Loucy (cell line): ENCODE measurements at regions not wholly inside any gene's neighbourhood (a gene's known extent, or its start where the extent isn't known, plus 50 kb on each side); places are given as distances from the start of the nearest gene placed in this dataset.

Source experiments
- H2AFZ ChIP-seq: fragments of 200-600 bp; sonication (generic); 2 replicates; pipeline ENCODE4 v1.6.0; 2016; ENCODE audit warnings: antibody characterized with exemption, mild to moderate bottlenecking, low read length, moderate library complexity
- H3F3A ChIP-seq: fragments of 200-600 bp; 2 replicates; pipeline ENCODE4 v1.6.0; 2016; ENCODE audit warnings: antibody characterized with exemption, low read depth, mild to moderate bottlenecking
- H3K27me3 ChIP-seq: fragments of 200-600 bp; sonication (generic); 2 replicates; pipeline ENCODE4 v1.6.1; 2014; ENCODE audit warnings: low read length, mild to moderate bottlenecking; ENCODE audit not compliant: insufficient read depth, poor library complexity, severe bottlenecking
- H3K36me3 ChIP-seq: fragments of 200-600 bp; sonication (generic); 2 replicates; pipeline ENCODE4 v1.6.1; 2016; ENCODE audit warnings: low read length; ENCODE audit not compliant: insufficient read depth
- H3K4me1 ChIP-seq: fragments of 200-600 bp; sonication (generic); 2 replicates; pipeline ENCODE4 v1.5.1; 2014; ENCODE audit warnings: low read length, mild to moderate bottlenecking; ENCODE audit not compliant: insufficient read depth, poor library complexity, severe bottlenecking
- H3K4me2 ChIP-seq: fragments of 200-600 bp; sonication (generic); 2 replicates; pipeline ENCODE4 v1.6.0; 2014; ENCODE audit warnings: antibody characterized with exemption, low read length, low read depth, mild to moderate bottlenecking; ENCODE audit not compliant: poor library complexity, severe bottlenecking
- H3K4me3 ChIP-seq: fragments of 200-600 bp; sonication (generic); 2 replicates; pipeline ENCODE4 v1.5.1; 2014; ENCODE audit warnings: low read length, mild to moderate bottlenecking, mixed read lengths; ENCODE audit not compliant: poor library complexity, severe bottlenecking
- H3K79me2 ChIP-seq: fragments of 200-600 bp; sonication (generic); 2 replicates; pipeline ENCODE4 v1.6.1; 2014; ENCODE audit warnings: low read length; ENCODE audit not compliant: insufficient read depth
- H3K9ac ChIP-seq: fragments of 200-600 bp; sonication (generic); 2 replicates; pipeline ENCODE4 v1.6.0; 2014; ENCODE audit warnings: mild to moderate bottlenecking, low read depth, low read length, moderate library complexity; ENCODE audit not compliant: poor library complexity, severe bottlenecking
- H3K9me2 ChIP-seq: fragments of 200-600 bp; sonication (generic); replicated peaks from 2 replicates; pipeline ENCODE4 v1.6.1; 2016; ENCODE audit warnings: low read depth, low read length, mixed read lengths
- H3K9me3 ChIP-seq: fragments of 200-600 bp; sonication (generic); 2 replicates; pipeline ENCODE4 v1.6.1; 2014; ENCODE audit warnings: mild to moderate bottlenecking, antibody characterized with exemption, low read length, low read depth; ENCODE audit not compliant: insufficient read depth
- H4K20me1 ChIP-seq: fragments of 200-600 bp; sonication (generic); 2 replicates; pipeline ENCODE4 v1.6.0; 2014; ENCODE audit warnings: antibody characterized with exemption, low read length, mild to moderate bottlenecking; ENCODE audit not compliant: insufficient read depth, poor library complexity, severe bottlenecking
- EZH2phosphoT487 ChIP-seq: fragments of 200-600 bp; IDR thresholded peaks from 2 replicates; pipeline ENCODE4 v1.6.1; 2018; ENCODE audit warnings: antibody characterized with exemption, mild to moderate bottlenecking, moderate library complexity, borderline replicate concordance
- TF ChIP-seq, protein P1 (sequence below): fragments of 200-600 bp; sonication (generic); conservative IDR thresholded peaks from 2 replicates; pipeline ENCODE4 v1.5.1; 2014; ENCODE audit warnings: mild to moderate bottlenecking, antibody characterized with exemption, low read length

DNA sequence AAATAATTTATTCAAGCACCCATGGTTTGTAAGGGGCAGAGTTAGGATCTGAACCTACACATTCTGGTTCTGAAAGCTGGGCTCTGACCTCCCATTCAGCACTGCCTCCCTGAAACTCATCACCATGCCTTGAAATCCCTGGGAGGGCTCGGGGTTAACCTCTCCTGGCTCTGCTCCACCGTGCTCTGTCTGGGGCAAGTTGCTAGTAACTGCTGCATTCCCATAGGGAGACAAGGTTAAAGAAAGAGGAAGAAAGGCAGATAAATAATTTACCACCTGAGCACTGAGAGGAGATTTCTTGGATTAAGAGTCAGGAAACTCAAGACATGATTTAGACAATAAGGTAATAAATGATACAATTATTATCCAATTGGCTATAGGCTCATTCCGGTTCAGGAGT lies 199.3 kb downstream of the KIF18A start:
- no peak for TF ChIP-seq EZH2phosphoT487
- TF ChIP-seq, protein P1, sequence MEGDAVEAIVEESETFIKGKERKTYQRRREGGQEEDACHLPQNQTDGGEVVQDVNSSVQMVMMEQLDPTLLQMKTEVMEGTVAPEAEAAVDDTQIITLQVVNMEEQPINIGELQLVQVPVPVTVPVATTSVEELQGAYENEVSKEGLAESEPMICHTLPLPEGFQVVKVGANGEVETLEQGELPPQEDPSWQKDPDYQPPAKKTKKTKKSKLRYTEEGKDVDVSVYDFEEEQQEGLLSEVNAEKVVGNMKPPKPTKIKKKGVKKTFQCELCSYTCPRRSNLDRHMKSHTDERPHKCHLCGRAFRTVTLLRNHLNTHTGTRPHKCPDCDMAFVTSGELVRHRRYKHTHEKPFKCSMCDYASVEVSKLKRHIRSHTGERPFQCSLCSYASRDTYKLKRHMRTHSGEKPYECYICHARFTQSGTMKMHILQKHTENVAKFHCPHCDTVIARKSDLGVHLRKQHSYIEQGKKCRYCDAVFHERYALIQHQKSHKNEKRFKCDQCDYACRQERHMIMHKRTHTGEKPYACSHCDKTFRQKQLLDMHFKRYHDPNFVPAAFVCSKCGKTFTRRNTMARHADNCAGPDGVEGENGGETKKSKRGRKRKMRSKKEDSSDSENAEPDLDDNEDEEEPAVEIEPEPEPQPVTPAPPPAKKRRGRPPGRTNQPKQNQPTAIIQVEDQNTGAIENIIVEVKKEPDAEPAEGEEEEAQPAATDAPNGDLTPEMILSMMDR = no peak
- no peaks in the 10 kb centered on the region for H3K79me2 ChIP-seq
- no peaks in the 10 kb centered on the region for H3K9me2 ChIP-seq
- H3K36me3 ChIP-seq = no peaks in the 10 kb centered on the region
- no peak overlapping the region for H3K4me2 ChIP-seq
- H3K27me3 ChIP-seq = no peaks in the 10 kb centered on the region
- H3K9me3 ChIP-seq = no peaks in the 10 kb centered on the region
- H2AFZ ChIP-seq = no peak overlapping the region
- H3K4me3 ChIP-seq = no peak overlapping the region
- H3F3A ChIP-seq = no peaks in the 10 kb centered on the region
- H3K9ac ChIP-seq = no peak overlapping the region
- H4K20me1 ChIP-seq = no peaks in the 10 kb centered on the region
- H3K4me1 ChIP-seq = peaks cover 8% of the 10 kb centered on the region

DNA sequence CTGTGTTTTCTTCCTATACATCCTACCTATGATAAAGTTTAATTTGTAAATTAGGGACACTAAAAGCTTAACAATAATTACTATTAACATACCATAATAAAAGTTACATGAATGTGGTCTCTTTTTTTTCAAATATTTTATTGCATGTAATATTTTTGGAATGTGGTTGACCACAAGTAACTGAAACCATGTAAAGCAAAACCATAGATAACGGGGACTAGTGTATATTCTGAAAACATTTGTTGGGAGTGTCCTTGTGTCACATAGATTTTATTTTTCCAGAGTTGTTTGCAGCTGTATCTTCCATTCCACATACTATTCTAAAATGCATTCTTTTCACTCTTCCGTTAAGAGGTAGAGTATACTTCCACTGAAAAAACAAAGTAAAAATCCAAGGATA lies 200.4 kb downstream of the KIF18A start:
- Histone ChIP-seq H3K79me2 (no peaks in the 10 kb centered on the region), H3K4me1 (peaks cover 8% of the 10 kb centered on the region), H2AFZ (no peak overlapping the region), H3K9me2 (no peaks in the 10 kb centered on the region), H3K9ac (no peak overlapping the region), H3F3A (no peaks in the 10 kb centered on the region), H4K20me1 (no peaks in the 10 kb centered on the region), H3K36me3 (no peaks in the 10 kb centered on the region), H3K4me3 (no peak overlapping the region), H3K27me3 (no peaks in the 10 kb centered on the region), H3K4me2 (peak overlapping the region; percentile 6), H3K9me3 (no peaks in the 10 kb centered on the region)
- TF ChIP-seq, protein P1 = no peak
- TF ChIP-seq EZH2phosphoT487 = no peak

- Histone ChIP-seq H3K4me1 (peaks cover 8% of the 10 kb centered on the region), H3K36me3 (no peaks in the 10 kb centered on the region), H3F3A (no peaks in the 10 kb centered on the region), H3K4me2 (peak overlapping the region; percentile 6), H3K9me2 (no peaks in the 10 kb centered on the region), H3K4me3 (no peak overlapping the region), H3K9ac (no peak overlapping the region), H4K20me1 (no peaks in the 10 kb centered on the region), H2AFZ (no peak overlapping the region), H3K27me3 (no peaks in the 10 kb centered on the region), H3K9me3 (no peaks in the 10 kb centered on the region), H3K79me2 (no peaks in the 10 kb centered on the region)
- TF ChIP-seq, protein P1 = no peak
- no peak for TF ChIP-seq EZH2phosphoT487
Measured at GRCh38 chr11:27907091-27907490, 200.9 kb downstream of the KIF18A start.
